MM.1S (cell line): ENCODE measurements at regions not wholly inside any gene's neighbourhood (a gene's known extent, or its start where the extent isn't known, plus 50 kb on each side); places are given as distances from the start of the nearest gene placed in this dataset.

ENCODE experiments used
- DNase-seq: peaks from one replicate; pipeline ENCODE4 v3.0.0-alpha.2; 2015
- H2AFZ ChIP-seq: fragments of 300-600 bp; sonication (generic); 2 replicates; pipeline ENCODE4 v1.6.0; 2016; ENCODE audit warnings: antibody characterized with exemption, low read length
- H3F3A ChIP-seq: fragments of 300-600 bp; sonication (generic); 2 replicates; pipeline ENCODE4 v1.6.1; 2016; ENCODE audit warnings: mild to moderate bottlenecking, antibody characterized with exemption, low read length, moderate library complexity, mixed read lengths; ENCODE audit not compliant: insufficient read depth
- H3K27ac ChIP-seq: fragments of 300-600 bp; sonication (generic); 2 replicates; pipeline ENCODE4 v1.5.1; 2016; ENCODE audit warnings: mild to moderate bottlenecking, low read length
- H3K27me3 ChIP-seq: fragments of 300-600 bp; sonication (generic); replicated peaks from 2 replicates; pipeline ENCODE4 v1.6.0; 2016; ENCODE audit warnings: low read length; ENCODE audit not compliant: insufficient read depth
- H3K36me3 ChIP-seq: fragments of 300-600 bp; sonication (generic); replicated peaks from 2 replicates; pipeline ENCODE4 v1.6.1; 2016; ENCODE audit warnings: mild to moderate bottlenecking, low read length, mixed read lengths; ENCODE audit not compliant: insufficient read depth
- H3K4me1 ChIP-seq: fragments of 300-600 bp; sonication (generic); 2 replicates; pipeline ENCODE4 v1.6.1; 2016; ENCODE audit warnings: low read length, mixed read lengths
- H3K4me2 ChIP-seq: fragments of 300-600 bp; sonication (generic); 2 replicates; pipeline ENCODE4 v1.6.0; 2016; ENCODE audit warnings: low read depth, low read length
- H3K4me3 ChIP-seq: fragments of 300-600 bp; sonication (generic); 2 replicates; pipeline ENCODE4 v1.5.1; 2016; ENCODE audit warnings: low read length, mixed read lengths
- H3K79me2 ChIP-seq: fragments of 300-600 bp; sonication (generic); 2 replicates; pipeline ENCODE4 v1.6.1; 2016; ENCODE audit warnings: mixed run types, low read length, mixed read lengths
- H3K9ac ChIP-seq: fragments of 300-600 bp; sonication (generic); 2 replicates; pipeline ENCODE4 v1.6.1; 2016; ENCODE audit warnings: low read length, mixed read lengths
- H3K9me2 ChIP-seq: fragments of 300-600 bp; sonication (generic); replicated peaks from 2 replicates; pipeline ENCODE4 v1.6.1; 2016; ENCODE audit warnings: mild to moderate bottlenecking, low read length, mixed read lengths; ENCODE audit not compliant: insufficient read depth
- H3K9me3 ChIP-seq: fragments of 300-600 bp; sonication (generic); replicated peaks from 2 replicates; pipeline ENCODE4 v1.6.1; 2016; ENCODE audit warnings: mild to moderate bottlenecking, low read length, mixed read lengths; ENCODE audit not compliant: insufficient read depth
- H4K20me1 ChIP-seq: fragments of 300-600 bp; sonication (generic); 2 replicates; pipeline ENCODE4 v1.6.1; 2016; ENCODE audit warnings: mild to moderate bottlenecking, low read length, moderate library complexity, mixed read lengths; ENCODE audit not compliant: insufficient read depth
- EZH2 ChIP-seq: fragments of 300-600 bp; sonication (generic); optimal IDR thresholded peaks from 2 replicates; pipeline ENCODE3; 2017; ENCODE audit warnings: low read depth, mild to moderate bottlenecking, antibody characterized with exemption, low read length, mixed read lengths
- EZH2phosphoT487 ChIP-seq: fragments of 300-600 bp; sonication (generic); IDR thresholded peaks from 2 replicates; pipeline ENCODE4 v1.6.1; 2018; ENCODE audit warnings: antibody characterized with exemption, low read length
- TF ChIP-seq, protein P1 (sequence below): fragments of 300-600 bp; sonication (generic); IDR thresholded peaks from 2 replicates; pipeline ENCODE4 v1.5.1; 2016; ENCODE audit warnings: antibody characterized with exemption, low read length, mixed read lengths

DNA sequence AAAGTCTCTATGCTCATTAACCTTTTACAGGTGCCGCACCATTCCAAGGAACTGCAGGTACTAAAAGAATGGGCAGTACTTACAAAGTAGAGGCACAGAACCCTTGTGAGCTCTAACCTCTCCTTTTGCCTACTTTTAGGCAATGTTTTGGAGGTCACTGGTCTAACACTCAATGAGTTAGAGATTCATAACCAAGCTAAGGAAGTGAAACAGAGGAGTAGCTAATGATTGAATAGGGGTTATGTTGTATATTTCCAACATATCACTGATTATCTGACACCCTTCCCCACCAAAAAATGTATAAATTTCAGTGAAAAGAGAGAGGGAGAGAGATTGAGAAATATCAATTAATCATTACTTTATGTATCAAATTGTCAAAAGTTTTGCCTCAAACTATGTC is 269.3 kb downstream of the PCDH7 start:
- Histone ChIP-seq H3K9ac (no peak overlapping the region), H3K4me2 (no peak overlapping the region), H3K79me2 (no peaks in the 10 kb centered on the region), H3F3A (no peaks in the 10 kb centered on the region), H3K27ac (no peak overlapping the region), H3K9me2 (no peaks in the 10 kb centered on the region), H3K27me3 (no peaks in the 10 kb centered on the region), H3K36me3 (no peaks in the 10 kb centered on the region), H3K4me1 (no peaks in the 10 kb centered on the region), H4K20me1 (no peaks in the 10 kb centered on the region), H3K9me3 (no peaks in the 10 kb centered on the region), H2AFZ (no peak overlapping the region), H3K4me3 (no peak overlapping the region)
- no peak for DNase-seq
- TF ChIP-seq EZH2phosphoT487 (no peak), EZH2 (no peak)
- TF ChIP-seq, protein P1, sequence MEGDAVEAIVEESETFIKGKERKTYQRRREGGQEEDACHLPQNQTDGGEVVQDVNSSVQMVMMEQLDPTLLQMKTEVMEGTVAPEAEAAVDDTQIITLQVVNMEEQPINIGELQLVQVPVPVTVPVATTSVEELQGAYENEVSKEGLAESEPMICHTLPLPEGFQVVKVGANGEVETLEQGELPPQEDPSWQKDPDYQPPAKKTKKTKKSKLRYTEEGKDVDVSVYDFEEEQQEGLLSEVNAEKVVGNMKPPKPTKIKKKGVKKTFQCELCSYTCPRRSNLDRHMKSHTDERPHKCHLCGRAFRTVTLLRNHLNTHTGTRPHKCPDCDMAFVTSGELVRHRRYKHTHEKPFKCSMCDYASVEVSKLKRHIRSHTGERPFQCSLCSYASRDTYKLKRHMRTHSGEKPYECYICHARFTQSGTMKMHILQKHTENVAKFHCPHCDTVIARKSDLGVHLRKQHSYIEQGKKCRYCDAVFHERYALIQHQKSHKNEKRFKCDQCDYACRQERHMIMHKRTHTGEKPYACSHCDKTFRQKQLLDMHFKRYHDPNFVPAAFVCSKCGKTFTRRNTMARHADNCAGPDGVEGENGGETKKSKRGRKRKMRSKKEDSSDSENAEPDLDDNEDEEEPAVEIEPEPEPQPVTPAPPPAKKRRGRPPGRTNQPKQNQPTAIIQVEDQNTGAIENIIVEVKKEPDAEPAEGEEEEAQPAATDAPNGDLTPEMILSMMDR = no peak

DNA sequence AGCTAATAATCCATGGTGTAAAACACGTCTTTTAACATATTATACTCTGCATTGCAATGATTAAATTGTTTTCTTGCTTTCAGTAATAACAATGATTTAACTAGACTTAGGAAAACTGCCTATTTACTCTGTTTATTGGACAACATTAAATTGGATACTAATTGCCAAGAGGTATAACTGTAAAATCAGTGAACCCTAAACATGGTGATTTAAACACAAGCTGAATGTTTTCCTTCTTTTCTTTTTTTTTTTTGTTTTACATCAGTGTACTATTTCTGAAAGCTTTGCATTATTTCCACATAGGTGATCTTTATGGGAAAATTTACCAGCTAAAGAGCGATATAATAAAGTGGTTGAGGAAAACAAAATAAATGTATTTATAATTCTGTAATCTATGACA is 276.7 kb downstream of the PCDH7 start:
- H3K9me3 ChIP-seq = no peaks in the 10 kb centered on the region
- no peak overlapping the region for H2AFZ ChIP-seq
- H3K27ac ChIP-seq = no peak overlapping the region
- no peak overlapping the region for H3K4me3 ChIP-seq
- H3K9ac ChIP-seq = no peak overlapping the region
- H3K9me2 ChIP-seq = no peaks in the 10 kb centered on the region
- no peaks in the 10 kb centered on the region for H3K4me1 ChIP-seq
- H3K79me2 ChIP-seq = no peaks in the 10 kb centered on the region
- no peak for TF ChIP-seq EZH2
- TF ChIP-seq EZH2phosphoT487 = no peak
- TF ChIP-seq, protein P1 = no peak
- no peaks in the 10 kb centered on the region for H4K20me1 ChIP-seq
- H3F3A ChIP-seq = no peaks in the 10 kb centered on the region
- H3K4me2 ChIP-seq = no peak overlapping the region
- H3K36me3 ChIP-seq = no peaks in the 10 kb centered on the region
- no peaks in the 10 kb centered on the region for H3K27me3 ChIP-seq
- DNase-seq = no peak

DNA sequence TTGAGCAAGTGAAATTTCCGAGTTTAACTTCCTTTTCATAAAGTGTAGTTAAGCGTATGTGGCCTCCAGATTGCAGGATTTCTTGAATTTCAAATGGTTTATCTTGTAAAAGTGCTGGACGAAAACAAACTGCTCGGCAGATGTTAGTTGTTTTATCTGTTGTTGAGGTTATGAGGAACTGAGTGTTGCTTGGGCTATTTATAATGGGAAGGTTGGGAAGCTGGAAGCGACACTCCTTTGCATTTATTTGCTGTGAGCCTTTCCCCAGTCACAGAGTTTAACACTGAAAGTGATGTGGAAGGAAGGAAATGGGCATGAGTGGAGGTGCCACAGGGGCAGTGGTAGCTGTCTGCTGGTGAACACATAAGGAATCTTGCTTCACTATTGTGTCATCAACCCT is 284.9 kb downstream of the PCDH7 start:
- Histone ChIP-seq H3F3A (no peaks in the 10 kb centered on the region), H4K20me1 (no peaks in the 10 kb centered on the region), H3K27me3 (no peaks in the 10 kb centered on the region), H3K27ac (no peak overlapping the region), H3K9ac (no peak overlapping the region), H3K79me2 (no peaks in the 10 kb centered on the region), H3K9me2 (no peaks in the 10 kb centered on the region), H3K4me2 (no peak overlapping the region), H3K9me3 (no peaks in the 10 kb centered on the region), H2AFZ (no peak overlapping the region), H3K36me3 (no peaks in the 10 kb centered on the region), H3K4me3 (no peak overlapping the region), H3K4me1 (no peaks in the 10 kb centered on the region)
- no peak for TF ChIP-seq EZH2phosphoT487
- no peak for TF ChIP-seq EZH2
- TF ChIP-seq, protein P1 = no peak
- no peak for DNase-seq
